DOHH2 (cell line): ENCODE measurements at regions not wholly inside any gene's neighbourhood (a gene's known extent, or its start where the extent isn't known, plus 50 kb on each side); places are given as distances from the start of the nearest gene placed in this dataset.

Source experiments
- H3F3A ChIP-seq: fragments of 200-600 bp; sonication (generic), shearing (Covaris generic); 2 replicates; pipeline ENCODE4 v1.6.0; 2016; ENCODE audit warnings: antibody characterized with exemption, mild to moderate bottlenecking; ENCODE audit not compliant: control insufficient read depth, insufficient read depth
- H3K27ac ChIP-seq: fragments of 200-600 bp; sonication (generic); 2 replicates; pipeline ENCODE4 v1.5.1; 2014; ENCODE audit warnings: low read depth, mild to moderate bottlenecking, low read length, moderate library complexity
- H3K27me3 ChIP-seq: fragments of 200-600 bp; sonication (generic); 2 replicates; pipeline ENCODE4 v1.6.1; 2014; ENCODE audit warnings: mild to moderate bottlenecking, low read length, mixed read lengths; ENCODE audit not compliant: control insufficient read depth
- H3K36me3 ChIP-seq: fragments of 200-600 bp; sonication (generic); 2 replicates; pipeline ENCODE4 v1.6.1; 2014; ENCODE audit warnings: mild to moderate bottlenecking, low read length, moderate library complexity, mixed read lengths; ENCODE audit not compliant: control insufficient read depth
- H3K4me1 ChIP-seq: fragments of 200-600 bp; sonication (generic); 2 replicates; pipeline ENCODE4 v1.6.1; 2014; ENCODE audit warnings: mild to moderate bottlenecking, low read length, mixed read lengths; ENCODE audit not compliant: control insufficient read depth
- H3K4me2 ChIP-seq: fragments of 200-600 bp; sonication (generic); 2 replicates; pipeline ENCODE4 v1.6.0; 2014; ENCODE audit warnings: mild to moderate bottlenecking, low read length, moderate library complexity
- H3K4me3 ChIP-seq: fragments of 200-600 bp; sonication (generic); 2 replicates; pipeline ENCODE4 v1.5.1; 2014; ENCODE audit warnings: mild to moderate bottlenecking, low read length, mixed read lengths
- H3K79me2 ChIP-seq: fragments of 200-600 bp; sonication (generic); 2 replicates; pipeline ENCODE4 v1.6.1; 2014; ENCODE audit warnings: mild to moderate bottlenecking, low read length, mixed read lengths; ENCODE audit not compliant: control insufficient read depth
- H3K9me2 ChIP-seq: fragments of 200-600 bp; sonication (generic); replicated peaks from 2 replicates; pipeline ENCODE4 v1.6.1; 2014; ENCODE audit warnings: mild to moderate bottlenecking, low read length, mixed read lengths; ENCODE audit not compliant: control insufficient read depth
- H3K9me3 ChIP-seq: fragments of 200-600 bp; sonication (generic); 2 replicates; pipeline ENCODE4 v1.6.1; 2014; ENCODE audit warnings: antibody characterized with exemption, low read length, mixed read lengths; ENCODE audit not compliant: control insufficient read depth, insufficient read depth
- H4K20me1 ChIP-seq: fragments of 200-600 bp; sonication (generic); 2 replicates; pipeline ENCODE4 v1.6.0; 2014; ENCODE audit warnings: low read depth, mild to moderate bottlenecking, antibody characterized with exemption, low read length, moderate library complexity; ENCODE audit not compliant: control insufficient read depth, insufficient read depth
- EZH2phosphoT487 ChIP-seq: fragments of 200-600 bp; sonication (generic); IDR thresholded peaks from 2 replicates; pipeline ENCODE4 v1.6.1; 2017; ENCODE audit warnings: borderline replicate concordance, mild to moderate bottlenecking, antibody characterized with exemption, low read length, moderate library complexity, mixed read lengths
- TF ChIP-seq, protein P1 (sequence below): fragments of 200-600 bp; sonication (generic); IDR thresholded peaks from one replicate; pipeline ENCODE4 v1.5.1; 2014; ENCODE audit warnings: antibody characterized with exemption, mild to moderate bottlenecking, low read depth, low read length; ENCODE audit not compliant: poor library complexity, severe bottlenecking

DNA sequence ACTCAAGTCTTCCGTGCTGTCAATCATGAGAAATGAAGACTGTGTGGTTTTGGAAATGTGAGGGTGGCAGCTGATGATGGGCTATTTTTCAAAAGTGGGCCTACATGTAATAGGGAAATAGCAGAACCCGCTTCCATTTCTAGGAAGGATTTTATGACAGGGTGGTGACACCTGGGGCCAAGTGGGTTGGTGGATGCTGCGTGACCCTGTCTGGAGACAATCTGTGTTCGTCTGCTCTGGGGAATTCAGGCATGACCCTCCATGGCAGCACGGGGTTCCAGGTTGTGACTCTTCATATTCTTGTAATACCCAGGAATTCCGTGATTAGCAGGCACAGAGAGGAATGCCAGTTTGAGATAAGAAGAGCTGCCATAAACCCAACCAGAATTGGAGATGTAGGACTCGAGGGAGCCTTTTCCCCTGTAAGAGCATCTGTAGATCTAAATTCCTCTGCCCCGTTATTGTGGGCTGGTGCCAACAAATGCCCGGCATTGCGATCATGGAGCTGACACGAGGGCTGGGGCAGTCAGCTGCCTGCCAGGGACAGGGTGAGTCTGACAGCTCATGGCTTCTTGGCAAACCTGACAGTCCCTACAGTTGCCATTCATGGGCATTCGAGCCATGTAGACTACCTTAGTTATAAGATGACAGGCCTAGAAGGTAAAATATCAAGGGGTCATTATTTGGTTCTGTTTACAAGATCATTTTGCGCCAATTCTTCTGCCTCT is 279.7 kb downstream of the GADD45G start:
- Histone ChIP-seq H3K27ac (no peak overlapping the region), H4K20me1 (no peaks in the 10 kb centered on the region), H3K9me2 (no peaks in the 10 kb centered on the region), H3K36me3 (no peaks in the 10 kb centered on the region), H3K27me3 (no peaks in the 10 kb centered on the region), H3K4me3 (no peak overlapping the region), H3K4me2 (no peak overlapping the region), H3F3A (no peaks in the 10 kb centered on the region), H3K4me1 (no peaks in the 10 kb centered on the region), H3K79me2 (no peaks in the 10 kb centered on the region), H3K9me3 (peaks cover 2% of the 10 kb centered on the region; the same call in 1 of the 2 replicates)
- TF ChIP-seq EZH2phosphoT487: no peak
- TF ChIP-seq, protein P1, sequence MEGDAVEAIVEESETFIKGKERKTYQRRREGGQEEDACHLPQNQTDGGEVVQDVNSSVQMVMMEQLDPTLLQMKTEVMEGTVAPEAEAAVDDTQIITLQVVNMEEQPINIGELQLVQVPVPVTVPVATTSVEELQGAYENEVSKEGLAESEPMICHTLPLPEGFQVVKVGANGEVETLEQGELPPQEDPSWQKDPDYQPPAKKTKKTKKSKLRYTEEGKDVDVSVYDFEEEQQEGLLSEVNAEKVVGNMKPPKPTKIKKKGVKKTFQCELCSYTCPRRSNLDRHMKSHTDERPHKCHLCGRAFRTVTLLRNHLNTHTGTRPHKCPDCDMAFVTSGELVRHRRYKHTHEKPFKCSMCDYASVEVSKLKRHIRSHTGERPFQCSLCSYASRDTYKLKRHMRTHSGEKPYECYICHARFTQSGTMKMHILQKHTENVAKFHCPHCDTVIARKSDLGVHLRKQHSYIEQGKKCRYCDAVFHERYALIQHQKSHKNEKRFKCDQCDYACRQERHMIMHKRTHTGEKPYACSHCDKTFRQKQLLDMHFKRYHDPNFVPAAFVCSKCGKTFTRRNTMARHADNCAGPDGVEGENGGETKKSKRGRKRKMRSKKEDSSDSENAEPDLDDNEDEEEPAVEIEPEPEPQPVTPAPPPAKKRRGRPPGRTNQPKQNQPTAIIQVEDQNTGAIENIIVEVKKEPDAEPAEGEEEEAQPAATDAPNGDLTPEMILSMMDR: no peak

DNA sequence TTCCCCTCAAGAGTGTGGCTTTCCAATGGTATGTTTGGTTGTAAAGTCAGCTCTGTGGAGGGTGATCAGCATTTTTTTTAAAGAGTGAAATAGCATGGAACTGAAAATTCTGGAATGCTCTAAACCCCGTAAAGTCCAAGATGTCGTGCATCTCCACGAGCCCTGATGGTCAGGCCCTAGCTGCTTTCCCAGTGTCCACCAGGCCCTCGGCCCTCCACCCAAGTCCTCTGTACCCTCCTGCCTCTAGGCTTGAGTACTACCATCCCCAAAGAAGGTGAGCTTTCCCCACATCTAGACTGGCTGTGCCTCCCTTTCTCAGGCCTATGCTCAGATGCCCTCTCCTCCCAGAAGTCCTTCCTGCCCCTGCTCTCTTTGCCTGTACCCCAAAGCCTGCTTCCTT is 280.3 kb downstream of the GADD45G start:
- H3K9me3 ChIP-seq: peaks cover 2% of the 10 kb centered on the region; the same call in 1 of the 2 replicates
- H3K4me1 ChIP-seq: no peaks in the 10 kb centered on the region
- no peaks in the 10 kb centered on the region for H3K79me2 ChIP-seq
- no peaks in the 10 kb centered on the region for H3K9me2 ChIP-seq
- no peaks in the 10 kb centered on the region for H3K36me3 ChIP-seq
- no peak for TF ChIP-seq EZH2phosphoT487
- TF ChIP-seq, protein P1: no peak
- no peaks in the 10 kb centered on the region for H4K20me1 ChIP-seq
- H3K27ac ChIP-seq: no peak overlapping the region
- H3K4me2 ChIP-seq: no peak overlapping the region
- no peak overlapping the region for H3K4me3 ChIP-seq
- no peaks in the 10 kb centered on the region for H3K27me3 ChIP-seq
- no peaks in the 10 kb centered on the region for H3F3A ChIP-seq

DNA sequence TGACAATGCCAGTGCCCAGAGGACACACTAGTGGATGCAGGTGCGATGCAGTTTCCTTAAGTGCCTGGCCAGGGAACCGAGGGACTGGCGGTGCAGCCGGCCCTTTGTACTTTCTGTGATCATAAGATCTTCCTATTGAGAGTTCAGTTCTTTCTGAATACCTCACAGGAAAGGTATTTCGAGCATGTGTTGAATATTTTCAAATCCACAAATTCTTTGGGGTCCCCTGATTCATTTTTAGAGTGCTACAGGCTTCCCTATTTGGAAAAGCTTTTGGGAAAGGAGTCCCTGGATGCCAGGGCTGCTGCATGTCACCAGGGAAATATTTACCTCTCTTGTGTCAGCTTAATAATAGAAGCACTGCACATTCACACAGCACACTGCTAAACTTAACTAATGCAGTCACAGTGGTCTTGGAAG is 281.5 kb downstream of the GADD45G start:
- H3K4me3 ChIP-seq: no peak overlapping the region
- no peaks in the 10 kb centered on the region for H3K79me2 ChIP-seq
- no peaks in the 10 kb centered on the region for H3K4me1 ChIP-seq
- no peaks in the 10 kb centered on the region for H3K36me3 ChIP-seq
- no peak overlapping the region for H3K4me2 ChIP-seq
- peaks cover 2% of the 10 kb centered on the region; the same call in 1 of the 2 replicates for H3K9me3 ChIP-seq
- TF ChIP-seq EZH2phosphoT487: no peak
- TF ChIP-seq, protein P1: no peak
- no peaks in the 10 kb centered on the region for H4K20me1 ChIP-seq
- H3K9me2 ChIP-seq: no peaks in the 10 kb centered on the region
- H3F3A ChIP-seq: no peaks in the 10 kb centered on the region
- no peak overlapping the region for H3K27ac ChIP-seq
- no peaks in the 10 kb centered on the region for H3K27me3 ChIP-seq
